ENCODE measurements at regions not wholly inside any gene's neighbourhood (a gene's known extent, or its start where the extent isn't known, plus 50 kb on each side); places are given as distances from the start of the nearest gene placed in this dataset.

GRCh38 chr5:58114324-58114723, 345.6 kb downstream of the PLK2 start:
- H3K27me3 ChIP-seq, result no peaks in the 10 kb centered on the region
- no peak overlapping the region for H3K27ac ChIP-seq
- intact Hi-C loops (cut with DNase I), result no loop called here
- H3K36me3 ChIP-seq (replicated peaks in 1 of 2; ENCODE audit: insufficient read depth in 1 of 2, low read depth in 2 of 2), result no peaks in the 10 kb centered on the region
- H3K9me3 ChIP-seq, result no peaks in the 10 kb centered on the region
- WGBS, 2 donors, result 95 to 96% methylated on average over 3 of the region's 3 CpGs
- ATAC-seq (no peak), DNase-seq (no peak)
- H3K4me1 ChIP-seq, result peaks cover 4% of the 10 kb centered on the region
- H3K4me3 ChIP-seq, result no peak overlapping the region
- TF ChIP-seq POLR2A (IDR thresholded peaks at IDR 0.05) (no peak), CTCF (IDR thresholded peaks at IDR 0.05) (no peak)

GRCh38 chr5:58113172-58113571, 346.7 kb downstream of the PLK2 start:
- 83 to 91% methylated on average over 9 of the region's 9 CpGs for WGBS, 2 donors
- Histone ChIP-seq H3K27ac (no peak overlapping the region), H3K27me3 (no peaks in the 10 kb centered on the region), H3K4me3 (no peak overlapping the region), H3K36me3 (replicated peaks in 1 of 2; ENCODE audit: insufficient read depth in 1 of 2, low read depth in 2 of 2) (no peaks in the 10 kb centered on the region), H3K9me3 (no peaks in the 10 kb centered on the region), H3K4me1 (peaks cover 4% of the 10 kb centered on the region)
- no peak for DNase-seq
- ATAC-seq, result no peak
- TF ChIP-seq POLR2A (IDR thresholded peaks at IDR 0.05) (no peak), CTCF (IDR thresholded peaks at IDR 0.05) (no peak)
- intact Hi-C loops (cut with DNase I), result no loop called here

GRCh38 chr5:58108511-58108910, 351.4 kb downstream of the PLK2 start:
- Histone ChIP-seq H3K36me3 (replicated peaks in 1 of 2; ENCODE audit: insufficient read depth in 1 of 2, low read depth in 2 of 2) (no peaks in the 10 kb centered on the region), H3K27ac (no peak overlapping the region), H3K27me3 (no peaks in the 10 kb centered on the region), H3K9me3 (no peaks in the 10 kb centered on the region), H3K4me3 (no peak overlapping the region), H3K4me1 (peaks cover 4% of the 10 kb centered on the region)
- TF ChIP-seq CTCF (IDR thresholded peaks at IDR 0.05) (no peak), POLR2A (IDR thresholded peaks at IDR 0.05) (no peak)
- DNase-seq (no peak), ATAC-seq (no peak)
- intact Hi-C loops (cut with DNase I), result no loop called here
- 30 to 55% methylated on average over 1 of the region's 1 CpG for WGBS, 2 donors

- Histone ChIP-seq H3K27me3 (no peaks in the 10 kb centered on the region), H3K9me3 (no peaks in the 10 kb centered on the region), H3K36me3 (replicated peaks in 1 of 2; ENCODE audit: insufficient read depth in 1 of 2, low read depth in 2 of 2) (no peaks in the 10 kb centered on the region), H3K4me1 (peaks cover 4% of the 10 kb centered on the region), H3K27ac (no peak overlapping the region), H3K4me3 (no peak overlapping the region)
- DNase-seq (no peak), ATAC-seq (no peak)
- 86 to 88% methylated on average over 2 of the region's 2 CpGs for WGBS, 2 donors
- TF ChIP-seq CTCF (IDR thresholded peaks at IDR 0.05) (no peak), POLR2A (IDR thresholded peaks at IDR 0.05) (no peak)
- intact Hi-C loops (cut with DNase I), result no loop called here
Measured at GRCh38 chr5:58107704-58108103, 352.2 kb downstream of the PLK2 start.

GRCh38 chr5:58106754-58107410, 353.0 kb downstream of the PLK2 start:
- no peak overlapping the region for H3K27ac ChIP-seq
- no peaks in the 10 kb centered on the region for H3K27me3 ChIP-seq
- DNase-seq, result no peak
- TF ChIP-seq CTCF (IDR thresholded peaks at IDR 0.05), result no peak
- no peak for TF ChIP-seq POLR2A (IDR thresholded peaks at IDR 0.05)
- 62 to 67% methylated on average over 3 of the region's 3 CpGs for WGBS, 2 donors
- H3K4me1 ChIP-seq, result peaks cover 4% of the 10 kb centered on the region
- H3K36me3 ChIP-seq (replicated peaks in 1 of 2; ENCODE audit: insufficient read depth in 1 of 2, low read depth in 2 of 2), result no peaks in the 10 kb centered on the region
- intact Hi-C loops (cut with DNase I), result no loop called here
- ATAC-seq, result no peak
- no peaks in the 10 kb centered on the region for H3K9me3 ChIP-seq
- no peak overlapping the region for H3K4me3 ChIP-seq
